Astrocyte (in vitro differentiated cells and primary cell): ENCODE measurements at regions not wholly inside any gene's neighbourhood (a gene's known extent, or its start where the extent isn't known, plus 50 kb on each side); places are given as distances from the start of the nearest gene placed in this dataset.
"Not testable (repeated sequence)": the region's sequence is repeated elsewhere in the genome, so short reads cannot be mapped to it uniquely, and the experiment has no call there.

Experiments
- CTCF ChIP-seq: IDR thresholded peaks from 2 replicates; pipeline ENCODE4 v1.5.1; 2011; ENCODE audit warnings: low read depth, mild to moderate bottlenecking, inconsistent platforms, low read length, moderate library complexity; ENCODE audit not compliant: insufficient read depth
- EZH2 ChIP-seq: IDR thresholded peaks from 2 replicates; pipeline ENCODE4 v1.6.1; 2012; ENCODE audit warnings: mild to moderate bottlenecking, low read length, inconsistent platforms; ENCODE audit not compliant: insufficient read depth

- not testable (repeated sequence) for TF ChIP-seq EZH2, CTCF
Measured at GRCh38 chr9:41074356-41074942, 54.0 kb downstream of the FOXD4L6 start.
